Bronchial epithelial cell (primary cell): ENCODE measurements at regions not wholly inside any gene's neighbourhood (a gene's known extent, or its start where the extent isn't known, plus 50 kb on each side); places are given as distances from the start of the nearest gene placed in this dataset.

ENCODE experiments used
- DNase-seq: peaks from one replicate; pipeline ENCODE4 v3.0.0-alpha.2; 2010; ENCODE audit warnings: low read depth
- FAIRE-seq: peaks from 2 replicates; lab custom pipeline; 2011; peaks lifted over from hg19 to GRCh38; lab: Jason Lieb, UNC
- H3K27me3 ChIP-seq: 2 replicates; pipeline ENCODE4 v1.5.1; 2011; ENCODE audit warnings: low read length; ENCODE audit not compliant: control insufficient read depth, insufficient read depth
- H3K36me3 ChIP-seq: 2 replicates; pipeline ENCODE4 v1.5.1; 2011; ENCODE audit warnings: low read length; ENCODE audit not compliant: control insufficient read depth, insufficient read depth
- H3K4me3 ChIP-seq: 2 replicates; pipeline ENCODE4 v1.5.1; 2011; ENCODE audit warnings: mild to moderate bottlenecking, low read depth, low read length, control low read depth
- CTCF ChIP-seq: IDR thresholded peaks from 2 replicates; pipeline ENCODE4 v1.5.1; 2011; ENCODE audit warnings: mild to moderate bottlenecking, moderate library complexity, low read length, control low read depth, inconsistent platforms; ENCODE audit not compliant: insufficient read depth, severe bottlenecking

GRCh38 chr12:130041983-130042812, 120.1 kb upstream of the FZD10 start:
- Histone ChIP-seq H3K36me3 (no peaks in the 10 kb centered on the region), H3K4me3 (no peak overlapping the region), H3K27me3 (no peaks in the 10 kb centered on the region)
- no peak for FAIRE-seq
- no peak for DNase-seq
- TF ChIP-seq CTCF, result peak; percentile 91

- H3K36me3 ChIP-seq, result no peaks in the 10 kb centered on the region
- no peaks in the 10 kb centered on the region for H3K27me3 ChIP-seq
- FAIRE-seq (no peak), DNase-seq (no peak)
- TF ChIP-seq CTCF, result no peak
- no peak overlapping the region for H3K4me3 ChIP-seq
These were observed 118.4 kb upstream of the FZD10 start for GRCh38 chr12:130043685-130044406.

GRCh38 chr12:130044991-130045621, 117.2 kb upstream of the FZD10 start:
- DNase-seq (no peak), FAIRE-seq (no peak)
- Histone ChIP-seq H3K36me3 (no peaks in the 10 kb centered on the region), H3K4me3 (no peak overlapping the region), H3K27me3 (no peaks in the 10 kb centered on the region)
- TF ChIP-seq CTCF, result no peak

DNA sequence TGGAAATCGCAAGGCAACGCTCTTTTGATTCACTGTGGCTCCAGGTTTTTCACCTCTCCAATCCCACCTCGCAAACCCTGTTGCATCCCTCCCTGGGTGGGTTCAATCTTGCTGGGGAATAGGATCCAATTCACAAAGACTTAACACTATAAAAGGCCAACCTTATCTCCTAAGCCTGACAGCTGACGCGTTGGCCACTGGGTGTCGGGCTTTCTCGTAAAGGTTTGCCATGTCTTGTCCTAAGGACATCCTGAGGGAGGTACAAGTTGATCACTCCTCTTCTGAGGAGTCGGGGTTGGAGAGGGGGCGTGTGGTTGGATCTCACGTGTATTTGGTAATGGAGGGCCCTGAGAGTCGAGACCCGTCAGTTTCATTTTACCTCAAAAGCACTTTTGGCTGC, 112.6 kb upstream of the FZD10 start:
- Histone ChIP-seq H3K36me3 (no peaks in the 10 kb centered on the region), H3K27me3 (no peaks in the 10 kb centered on the region), H3K4me3 (no peak overlapping the region)
- peak; percentile 34 for TF ChIP-seq CTCF
- DNase-seq, result peak; percentile 15
- FAIRE-seq, result no peak

DNA sequence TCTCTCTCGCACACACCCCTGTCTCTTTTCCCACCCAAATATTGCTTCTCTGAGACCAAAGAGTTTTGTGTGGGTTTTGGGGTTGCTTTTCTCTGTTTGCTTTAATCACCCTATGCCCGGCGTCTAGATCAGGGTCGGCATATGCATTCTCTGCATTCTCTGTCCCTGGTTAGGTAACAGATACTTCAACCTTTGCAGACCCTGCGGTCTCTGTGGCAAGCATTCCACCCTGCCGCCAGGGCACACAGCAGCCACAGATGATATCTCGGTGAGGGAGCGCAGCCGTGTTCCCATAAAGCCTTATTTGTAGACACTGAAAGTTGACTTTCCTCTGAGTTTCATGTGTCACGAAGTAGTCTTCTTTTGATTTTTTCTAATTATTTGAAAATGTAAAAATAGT, 110.4 kb upstream of the FZD10 start:
- FAIRE-seq (no peak), DNase-seq (no peak)
- Histone ChIP-seq H3K4me3 (no peak overlapping the region), H3K36me3 (no peaks in the 10 kb centered on the region), H3K27me3 (no peaks in the 10 kb centered on the region)
- no peak for TF ChIP-seq CTCF
